Activated CD8-positive, alpha-beta T cell treated with anti-CD3 and anti-CD28 coated beads for 36 hours (primary cell): ENCODE measurements at regions not wholly inside any gene's neighbourhood (a gene's known extent, or its start where the extent isn't known, plus 50 kb on each side); places are given as distances from the start of the nearest gene placed in this dataset.

ENCODE experiments used
- ATAC-seq: fragments of 200-7000 bp; cut with Tn5 transposase; one replicate; pipeline ENCODE4 v1.10.0; 2021; ENCODE audit warnings: mild to moderate bottlenecking, moderate library complexity
- CTCF ChIA-PET: fragments of 350-600 bp; sonication (Branson Sonifier 250); formaldehyde crosslinking; loops from one replicate; lab custom pipeline; 2021; ENCODE audit warnings: antibody characterized with exemption; lab: Charles Lee
- POLR2A ChIA-PET: fragments of 350-600 bp; sonication (Branson Sonifier 250); formaldehyde crosslinking; loops from one replicate; lab custom pipeline; 2021; ENCODE audit warnings: antibody characterized with exemption; lab: Charles Lee
- DNase-seq: peaks from one replicate; pipeline ENCODE4 v3.0.0-alpha.2; 2020
- H3K27ac Mint-ChIP-seq: one replicate; pipeline ENCODE4 v1.8.0; 2021; ENCODE audit warnings: mild to moderate bottlenecking, mixed read lengths
- H3K27me3 Mint-ChIP-seq: one replicate; pipeline ENCODE4 v1.8.0; 2021; ENCODE audit warnings: mixed read lengths
- H3K36me3 Mint-ChIP-seq: one replicate; pipeline ENCODE4 v1.8.0; 2021; ENCODE audit warnings: low read depth, mixed read lengths
- H3K4me1 Mint-ChIP-seq: one replicate; pipeline ENCODE4 v1.8.0; 2021; ENCODE audit warnings: low read depth, mixed read lengths
- H3K4me3 Mint-ChIP-seq: one replicate; pipeline ENCODE4 v1.8.0; 2021; ENCODE audit warnings: mild to moderate bottlenecking, moderate library complexity, mixed read lengths
- H3K9me3 Mint-ChIP-seq: one replicate; pipeline ENCODE4 v1.8.0; 2021; ENCODE audit warnings: mixed read lengths
- intact Hi-C: fragments of 100-400 bp; cut with micrococcal nuclease; formaldehyde crosslinking; loops from one replicate; pipeline ENCODE4 v1.10.0; 2022
- TF ChIP-seq, protein P1 (sequence below): fragments of 200-600 bp; IDR thresholded peaks from one replicate; pipeline ENCODE4 v1.8.0; 2022; ENCODE audit warnings: antibody characterized with exemption, mild to moderate bottlenecking

DNA sequence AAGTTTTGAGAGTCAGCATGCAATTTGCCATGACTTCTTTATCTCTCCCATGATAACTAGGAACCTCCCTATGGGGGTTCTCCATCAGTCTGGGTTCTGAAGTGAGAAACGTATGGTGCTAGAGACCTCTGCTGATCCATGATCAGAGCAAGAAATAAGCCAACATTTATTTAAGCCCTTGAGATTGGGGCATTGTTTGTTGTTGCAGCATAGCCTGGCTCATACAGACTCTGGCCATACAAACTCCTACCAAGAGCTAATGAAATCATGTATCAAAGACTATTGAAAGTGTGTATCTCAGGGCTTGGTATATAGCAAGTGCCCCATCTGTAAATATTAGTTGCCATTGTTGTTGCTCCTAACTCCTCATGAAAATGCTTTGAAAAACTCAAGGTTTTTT lies 233.9 kb downstream of the MAF start:
- no peak for DNase-seq
- H3K36me3 Mint-ChIP-seq = peaks cover 4% of the 10 kb centered on the region
- ChIA-PET CTCF (no interaction called here), POLR2A (no interaction called here)
- ATAC-seq = no peak
- peaks cover 11% of the 10 kb centered on the region for H3K4me1 Mint-ChIP-seq
- H3K27ac Mint-ChIP-seq = no peak overlapping the region
- H3K27me3 Mint-ChIP-seq = peaks cover 9% of the 10 kb centered on the region
- no peak overlapping the region for H3K4me3 Mint-ChIP-seq
- TF ChIP-seq, protein P1, sequence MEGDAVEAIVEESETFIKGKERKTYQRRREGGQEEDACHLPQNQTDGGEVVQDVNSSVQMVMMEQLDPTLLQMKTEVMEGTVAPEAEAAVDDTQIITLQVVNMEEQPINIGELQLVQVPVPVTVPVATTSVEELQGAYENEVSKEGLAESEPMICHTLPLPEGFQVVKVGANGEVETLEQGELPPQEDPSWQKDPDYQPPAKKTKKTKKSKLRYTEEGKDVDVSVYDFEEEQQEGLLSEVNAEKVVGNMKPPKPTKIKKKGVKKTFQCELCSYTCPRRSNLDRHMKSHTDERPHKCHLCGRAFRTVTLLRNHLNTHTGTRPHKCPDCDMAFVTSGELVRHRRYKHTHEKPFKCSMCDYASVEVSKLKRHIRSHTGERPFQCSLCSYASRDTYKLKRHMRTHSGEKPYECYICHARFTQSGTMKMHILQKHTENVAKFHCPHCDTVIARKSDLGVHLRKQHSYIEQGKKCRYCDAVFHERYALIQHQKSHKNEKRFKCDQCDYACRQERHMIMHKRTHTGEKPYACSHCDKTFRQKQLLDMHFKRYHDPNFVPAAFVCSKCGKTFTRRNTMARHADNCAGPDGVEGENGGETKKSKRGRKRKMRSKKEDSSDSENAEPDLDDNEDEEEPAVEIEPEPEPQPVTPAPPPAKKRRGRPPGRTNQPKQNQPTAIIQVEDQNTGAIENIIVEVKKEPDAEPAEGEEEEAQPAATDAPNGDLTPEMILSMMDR = no peak
- intact Hi-C loops = no loop called here
- peaks cover 12% of the 10 kb centered on the region for H3K9me3 Mint-ChIP-seq

DNA sequence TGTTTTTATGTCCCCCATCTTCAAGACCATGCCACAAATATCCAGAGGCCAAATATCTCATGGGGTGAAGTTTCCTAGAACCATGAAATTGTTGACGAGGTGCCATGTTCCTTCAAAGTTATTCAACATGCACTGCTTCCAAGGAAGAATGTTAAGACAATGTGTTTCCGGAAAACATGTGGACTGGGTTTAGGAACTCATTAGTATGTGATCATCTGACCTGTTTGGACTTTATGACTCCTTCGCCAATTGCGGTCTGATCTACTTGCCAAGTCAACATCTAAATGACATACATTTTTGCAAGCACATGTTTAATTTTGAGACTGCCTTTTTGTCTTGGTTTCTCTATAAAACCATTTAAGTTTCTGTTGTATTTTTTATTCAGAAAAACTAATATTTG lies 234.8 kb downstream of the MAF start:
- Mint-ChIP-seq H3K4me1 (peaks cover 7% of the 10 kb centered on the region), H3K27ac (no peak overlapping the region), H3K9me3 (peaks cover 3% of the 10 kb centered on the region), H3K4me3 (no peak overlapping the region), H3K27me3 (peaks cover 9% of the 10 kb centered on the region), H3K36me3 (no peaks in the 10 kb centered on the region)
- POLR2A ChIA-PET = interaction anchor here (1.0 kb wide), 1 partner anchor 51 kb away, joined by 4 read pairs; no protein-coding TSS in a partner anchor
- CTCF ChIA-PET = no interaction called here
- intact Hi-C loops = no loop called here
- TF ChIP-seq, protein P1 = no peak
- DNase-seq (no peak), ATAC-seq (no peak)

DNA sequence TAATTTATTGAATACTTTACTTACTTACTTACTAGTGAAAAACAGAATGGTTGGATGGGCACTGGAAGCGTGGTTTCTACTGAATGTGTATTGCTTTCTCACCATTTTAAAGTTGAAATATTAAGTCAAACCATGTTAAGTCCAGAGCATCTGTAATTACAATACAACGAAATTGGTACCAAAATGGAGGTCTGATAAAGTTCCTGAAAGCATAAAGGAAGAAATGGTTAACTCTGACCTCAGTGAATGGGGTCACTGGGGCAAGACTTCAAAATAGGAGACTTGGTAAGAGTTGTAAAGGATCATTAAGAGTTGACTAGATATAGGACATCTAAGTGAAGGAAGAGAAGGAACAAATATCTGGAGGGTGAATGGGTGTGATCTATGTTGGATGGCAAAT lies 237.1 kb downstream of the MAF start:
- intact Hi-C loops = no loop called here
- ChIA-PET CTCF (interaction anchor here (1.2 kb wide), 1 partner anchor 29 kb away, joined by 3 read pairs; no protein-coding TSS in a partner anchor), POLR2A (interaction anchor here (1.0 kb wide), 1 partner anchor 10 kb away, joined by 3 read pairs; no protein-coding TSS in a partner anchor)
- H3K4me1 Mint-ChIP-seq = peaks cover 6% of the 10 kb centered on the region
- H3K27ac Mint-ChIP-seq = no peak overlapping the region
- DNase-seq (no peak), ATAC-seq (no peak)
- peaks cover 3% of the 10 kb centered on the region for H3K9me3 Mint-ChIP-seq
- H3K36me3 Mint-ChIP-seq = no peaks in the 10 kb centered on the region
- peaks cover 9% of the 10 kb centered on the region for H3K27me3 Mint-ChIP-seq
- H3K4me3 Mint-ChIP-seq = no peak overlapping the region
- TF ChIP-seq, protein P1 = no peak

DNA sequence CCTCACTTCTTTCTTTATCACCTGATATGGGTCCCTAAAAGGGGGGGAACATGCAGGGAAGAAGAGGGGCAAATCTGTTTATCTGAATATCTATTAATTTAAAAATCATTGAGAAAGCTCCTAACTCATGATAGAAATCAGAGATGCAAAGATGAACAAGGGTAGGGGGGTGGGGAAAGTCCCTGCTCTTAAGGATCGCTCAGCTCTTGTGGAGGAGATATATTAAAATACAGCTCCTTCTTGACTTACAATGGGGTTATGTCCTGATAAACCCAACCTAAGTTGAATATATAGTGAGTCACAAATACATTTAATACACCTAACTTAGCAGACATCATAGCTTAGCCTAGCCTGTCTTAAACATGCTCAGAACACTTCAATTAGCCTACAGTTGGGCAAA lies 237.5 kb downstream of the MAF start:
- Mint-ChIP-seq H3K27me3 (peaks cover 9% of the 10 kb centered on the region), H3K9me3 (peaks cover 3% of the 10 kb centered on the region), H3K27ac (no peak overlapping the region), H3K36me3 (no peaks in the 10 kb centered on the region), H3K4me1 (peaks cover 6% of the 10 kb centered on the region), H3K4me3 (no peak overlapping the region)
- intact Hi-C loops = no loop called here
- ATAC-seq (no peak), DNase-seq (peak; percentile 13)
- POLR2A ChIA-PET = interaction anchor here (1.0 kb wide), 1 partner anchor 10 kb away, joined by 3 read pairs; no protein-coding TSS in a partner anchor
- CTCF ChIA-PET = interaction anchor here (1.2 kb wide), 1 partner anchor 29 kb away, joined by 3 read pairs; no protein-coding TSS in a partner anchor
- TF ChIP-seq, protein P1 = no peak

DNA sequence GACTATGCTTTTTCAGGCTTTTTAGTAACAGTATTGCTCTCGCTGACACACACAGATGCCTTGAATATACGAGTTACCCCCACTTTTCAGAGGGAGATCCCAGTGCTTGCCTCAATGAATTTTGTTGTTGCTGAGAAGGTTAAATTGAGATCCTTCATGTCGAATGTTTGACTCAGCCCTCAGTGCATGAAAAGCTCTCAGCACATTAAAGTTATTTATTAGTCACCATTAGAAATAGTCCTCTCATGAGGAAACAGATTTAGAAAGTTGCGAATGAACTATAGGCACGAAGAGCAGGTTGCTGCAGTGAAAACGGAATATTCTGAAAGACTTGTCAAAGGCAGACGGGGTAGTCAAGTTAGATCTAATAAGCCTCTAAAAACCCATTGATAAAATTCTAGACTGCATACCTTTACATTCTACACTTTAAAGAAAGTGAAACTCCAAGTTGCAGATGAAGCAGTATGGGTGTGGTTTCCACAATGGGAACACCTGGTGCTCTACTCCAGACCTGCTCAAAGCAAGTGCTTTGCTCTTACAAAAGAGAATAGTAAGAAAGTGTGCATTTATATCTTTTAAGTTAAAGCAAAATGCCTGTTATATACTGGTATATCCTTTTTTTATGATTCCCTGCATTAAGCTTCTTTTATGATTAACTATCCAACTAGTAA lies 238.1 kb downstream of the MAF start:
- intact Hi-C loops = no loop called here
- no peak for ATAC-seq

More for the DNA sequence above, 238.1 kb downstream of the MAF start:
- TF ChIP-seq, protein P1 = no peak
- Mint-ChIP-seq H3K4me1 (peaks cover 6% of the 10 kb centered on the region), H3K36me3 (no peaks in the 10 kb centered on the region), H3K27ac (no peak overlapping the region), H3K4me3 (no peak overlapping the region), H3K9me3 (peaks cover 1% of the 10 kb centered on the region), H3K27me3 (peaks cover 9% of the 10 kb centered on the region)
- POLR2A ChIA-PET = no interaction called here
- no peak for DNase-seq
- CTCF ChIA-PET = no interaction called here
